ENCODE measurements at regions not wholly inside any gene's neighbourhood (a gene's known extent, or its start where the extent isn't known, plus 50 kb on each side); places are given as distances from the start of the nearest gene placed in this dataset.
A peak's percentile ranks its signal among the peaks of the same experiment; 100 is the strongest.

DNA sequence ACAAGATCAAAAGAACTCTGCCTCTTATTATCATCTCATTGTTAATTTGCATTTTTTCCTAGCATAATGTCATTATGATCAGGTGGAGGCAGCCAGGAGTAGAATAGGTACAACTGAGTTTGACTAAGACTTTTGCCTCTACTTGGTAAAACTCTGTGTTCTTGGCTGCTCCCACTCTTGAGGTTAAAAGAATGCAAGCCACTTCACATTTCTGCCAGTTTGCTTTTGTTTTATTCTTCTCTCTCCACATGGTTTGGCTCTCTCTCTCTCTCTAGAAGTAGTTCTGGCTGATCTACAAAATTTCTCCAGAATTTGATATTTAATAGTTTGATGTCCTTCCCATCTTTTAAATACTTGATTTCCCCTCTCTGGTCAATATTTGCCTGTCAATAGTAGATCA, 170.7 kb upstream of the E2F7 start:
- H3K4me3 ChIP-seq (ENCODE audit: control insufficient read depth, low read depth, low read length) = no peak overlapping the region
- no peak for TF ChIP-seq CTCF (conservative IDR thresholded peaks at IDR 0.05; ENCODE audit: control insufficient read depth, insufficient read depth, low read depth, low read length)
- no peak for DNase-seq (ENCODE audit: low read depth)

DNA sequence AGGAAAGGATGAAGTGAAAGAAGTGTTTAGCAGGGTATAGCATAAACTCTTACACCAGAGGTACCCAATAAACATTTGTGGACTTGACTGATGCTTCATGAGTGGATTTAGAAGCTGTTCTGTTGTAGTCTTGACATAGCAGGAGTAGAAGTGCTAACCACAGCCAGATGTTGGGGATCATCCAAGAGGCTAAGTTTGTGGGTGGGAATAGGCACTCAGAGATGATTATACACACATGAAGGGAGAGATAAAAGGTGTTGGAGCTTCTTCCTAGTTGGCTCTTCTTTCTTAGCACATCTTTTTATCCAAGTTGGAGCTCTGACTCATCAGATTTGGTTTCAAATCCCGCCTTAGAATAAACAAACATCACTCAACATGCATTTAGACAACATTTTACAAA, 166.7 kb upstream of the E2F7 start:
- DNase-seq (ENCODE audit: low read depth) = peak; percentile 92
- no peak for TF ChIP-seq CTCF (conservative IDR thresholded peaks at IDR 0.05; ENCODE audit: control insufficient read depth, insufficient read depth, low read depth, low read length)
- no peak overlapping the region for H3K4me3 ChIP-seq (ENCODE audit: control insufficient read depth, low read depth, low read length)

GRCh38 chr12:77231501-77231918, 166.1 kb upstream of the E2F7 start:
- TF ChIP-seq CTCF (conservative IDR thresholded peaks at IDR 0.05; ENCODE audit: control insufficient read depth, insufficient read depth, low read depth, low read length) = no peak
- peak; percentile 83 for DNase-seq (ENCODE audit: low read depth)
- H3K4me3 ChIP-seq (ENCODE audit: control insufficient read depth, low read depth, low read length) = no peak overlapping the region

GRCh38 chr12:77229640-77230442, 164.5 kb upstream of the E2F7 start:
- DNase-seq (ENCODE audit: low read depth) = no peak
- no peak overlapping the region for H3K4me3 ChIP-seq (ENCODE audit: control insufficient read depth, low read depth, low read length)
- no peak for TF ChIP-seq CTCF (conservative IDR thresholded peaks at IDR 0.05; ENCODE audit: control insufficient read depth, insufficient read depth, low read depth, low read length)

- DNase-seq (ENCODE audit: low read depth) = no peak
- no peak for TF ChIP-seq CTCF (conservative IDR thresholded peaks at IDR 0.05; ENCODE audit: control insufficient read depth, insufficient read depth, low read depth, low read length)
- no peak overlapping the region for H3K4me3 ChIP-seq (ENCODE audit: control insufficient read depth, low read depth, low read length)
Observed at GRCh38 chr12:77228376-77228775, 163.0 kb upstream of the E2F7 start.

DNA sequence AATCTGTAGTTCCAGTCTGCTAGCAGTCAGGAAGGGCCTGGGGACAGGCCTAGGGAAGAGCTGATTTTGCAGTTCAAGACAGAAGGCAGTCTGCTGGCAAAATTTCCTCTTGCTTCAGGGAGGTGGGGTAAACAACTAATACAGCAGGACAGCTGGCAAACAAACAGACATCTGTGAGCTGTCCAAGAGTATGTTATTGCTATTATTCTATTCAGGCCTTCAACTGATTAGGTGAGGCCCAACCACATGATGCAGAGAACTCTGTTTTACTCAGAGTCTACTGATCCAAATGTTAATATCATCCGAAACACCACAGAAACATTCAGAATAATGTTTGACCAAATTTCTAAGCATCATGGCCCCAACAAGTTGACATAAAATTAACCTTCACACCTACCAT, 161.0 kb upstream of the E2F7 start:
- TF ChIP-seq CTCF (conservative IDR thresholded peaks at IDR 0.05; ENCODE audit: control insufficient read depth, insufficient read depth, low read depth, low read length) = no peak
- H3K4me3 ChIP-seq (ENCODE audit: control insufficient read depth, low read depth, low read length) = no peak overlapping the region
- DNase-seq (ENCODE audit: low read depth) = no peak
